HG02943 (cell line): ENCODE measurements at regions not wholly inside any gene's neighbourhood (a gene's known extent, or its start where the extent isn't known, plus 50 kb on each side); places are given as distances from the start of the nearest gene placed in this dataset.

Experiments
- ATAC-seq: cut with Tn5 transposase; IDR thresholded peaks from one replicate; pipeline ENCODE4 v1.9.1; 2021; ENCODE audit warnings: mild to moderate bottlenecking, low read depth, moderate library complexity; ENCODE audit not compliant: unreplicated experiment

- no peak for ATAC-seq
Observed at GRCh38 chr5:167029488-167029887, 1262.0 kb upstream of the WWC1 start.

GRCh38 chr5:167030500-167031120, 1260.8 kb upstream of the WWC1 start:
- no peak for ATAC-seq

GRCh38 chr5:167036585-167036984, 1254.9 kb upstream of the WWC1 start:
- ATAC-seq = no peak

DNA sequence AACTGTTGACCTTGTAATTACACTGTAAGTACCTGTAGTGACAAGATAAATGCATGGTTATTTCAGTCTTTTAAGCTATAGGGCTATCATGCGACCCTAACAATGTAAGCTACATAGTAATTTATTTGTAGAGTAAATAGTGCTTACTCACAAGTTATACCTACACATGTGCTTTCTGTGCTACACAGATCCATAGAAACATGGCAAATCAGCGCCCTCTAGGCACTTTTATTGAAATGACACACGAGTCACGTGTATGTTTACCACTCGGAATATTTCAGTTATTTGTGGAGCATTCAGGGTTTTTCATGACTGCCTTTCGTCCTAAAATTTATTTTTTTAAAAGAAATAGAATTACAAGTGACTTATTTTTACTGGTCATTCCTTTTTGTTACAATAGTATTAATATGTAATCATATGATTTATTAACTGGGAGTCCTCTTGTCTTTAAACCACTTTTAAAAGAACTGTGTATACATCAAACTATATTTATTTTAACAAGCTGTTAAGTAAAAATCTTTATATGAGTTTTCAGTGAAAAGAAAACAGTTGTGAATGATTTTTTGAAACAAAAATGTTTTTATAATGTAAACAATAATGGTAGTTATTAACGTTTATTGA, 1242.3 kb upstream of the WWC1 start:
- no peak for ATAC-seq

DNA sequence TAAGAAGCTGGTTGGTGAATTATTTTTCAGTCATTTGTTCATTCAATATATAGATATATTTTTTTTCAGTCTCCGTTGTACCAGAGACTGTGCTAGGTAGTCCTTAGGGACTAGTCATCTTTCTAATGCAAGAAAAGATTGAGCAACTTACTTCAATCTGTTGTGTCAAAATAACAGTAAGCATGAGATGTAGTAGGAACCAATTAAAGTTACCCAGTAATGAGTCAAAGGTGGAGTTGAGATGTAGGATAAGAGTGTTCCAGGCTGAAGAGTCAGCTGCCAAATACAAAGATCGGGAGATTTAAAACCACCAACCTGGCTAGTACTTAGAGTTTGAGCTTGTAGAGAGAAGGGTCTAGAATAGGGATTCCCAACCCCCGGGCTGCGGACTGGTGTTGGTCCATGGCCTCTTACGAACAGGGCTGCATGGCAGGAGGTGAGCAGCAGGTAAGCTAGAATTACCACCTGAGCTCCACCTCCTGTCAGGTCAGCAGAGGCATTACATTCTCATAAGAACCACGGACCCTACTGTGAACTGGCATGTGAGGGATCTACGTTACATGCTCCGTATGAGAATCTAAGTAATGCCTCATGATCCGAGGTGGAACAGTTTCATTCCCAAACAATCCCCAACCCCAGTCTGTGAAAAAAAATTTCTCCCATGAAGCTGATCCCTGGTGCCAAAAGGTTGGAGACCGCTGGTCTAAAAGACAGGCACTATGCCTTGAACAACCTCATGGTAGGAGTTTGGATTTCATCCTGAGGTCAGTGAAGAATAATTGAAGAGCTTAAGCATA, 1241.5 kb upstream of the WWC1 start:
- no peak for ATAC-seq

DNA sequence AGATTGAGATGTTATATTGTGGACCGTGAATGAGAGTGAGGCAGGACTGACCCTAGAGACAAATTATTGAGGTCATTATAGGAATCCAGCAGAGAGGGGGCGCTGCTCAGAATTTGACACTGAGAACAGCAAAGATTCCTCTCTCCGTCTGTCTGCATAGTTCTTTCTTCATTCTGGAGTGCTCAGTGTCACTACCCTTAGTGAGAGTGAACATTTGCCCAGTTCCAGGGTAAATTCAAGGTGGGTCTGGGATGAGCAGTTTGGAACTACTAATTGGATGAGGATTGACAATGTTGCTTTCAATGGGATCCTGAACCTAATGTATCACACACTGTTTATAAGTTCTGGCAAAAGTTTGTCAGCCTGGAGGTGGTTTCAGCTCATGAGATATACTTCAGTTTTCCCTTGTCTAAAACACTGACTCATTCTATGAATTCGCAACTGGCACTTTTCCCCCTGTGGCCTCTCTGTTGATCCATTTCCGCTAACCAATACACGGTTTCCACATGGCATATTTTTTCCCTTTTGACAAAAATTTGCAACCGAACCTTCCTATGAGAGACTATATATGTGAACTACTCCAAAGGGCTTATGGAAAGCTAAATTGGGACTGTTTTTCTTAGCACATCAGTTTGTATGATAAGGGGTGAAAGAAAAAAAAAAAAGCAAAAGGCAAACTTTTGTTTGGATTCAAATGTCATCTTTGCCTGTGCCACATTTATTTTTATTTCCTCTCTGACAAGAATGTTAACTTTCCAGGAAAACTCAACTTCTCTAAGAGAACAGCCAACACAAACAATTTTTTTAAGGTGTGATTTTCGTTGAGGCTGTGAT, 1240.7 kb upstream of the WWC1 start:
- ATAC-seq = no peak

- no peak for ATAC-seq
Observed at GRCh38 chr5:167051402-167051768, 1240.1 kb upstream of the WWC1 start.

DNA sequence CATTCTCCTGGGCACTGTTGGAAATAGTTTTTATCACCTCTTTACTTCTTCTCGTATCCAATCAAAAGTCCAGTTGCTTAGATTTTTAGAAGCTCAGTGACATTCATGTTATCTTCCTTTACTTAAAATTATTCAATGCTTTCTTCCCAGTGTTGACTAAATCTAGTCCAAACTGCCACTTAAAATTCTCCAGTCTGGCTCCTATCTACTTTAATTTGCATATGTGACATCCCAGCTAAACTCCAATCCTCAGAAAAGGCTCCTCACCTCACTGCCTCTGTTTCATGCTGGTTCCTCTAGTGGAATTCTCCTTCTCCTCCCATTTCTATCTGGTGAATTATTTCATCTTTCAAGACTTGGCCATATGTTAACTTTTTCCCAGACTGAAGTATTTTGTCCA, 1238.7 kb upstream of the WWC1 start:
- no peak for ATAC-seq

DNA sequence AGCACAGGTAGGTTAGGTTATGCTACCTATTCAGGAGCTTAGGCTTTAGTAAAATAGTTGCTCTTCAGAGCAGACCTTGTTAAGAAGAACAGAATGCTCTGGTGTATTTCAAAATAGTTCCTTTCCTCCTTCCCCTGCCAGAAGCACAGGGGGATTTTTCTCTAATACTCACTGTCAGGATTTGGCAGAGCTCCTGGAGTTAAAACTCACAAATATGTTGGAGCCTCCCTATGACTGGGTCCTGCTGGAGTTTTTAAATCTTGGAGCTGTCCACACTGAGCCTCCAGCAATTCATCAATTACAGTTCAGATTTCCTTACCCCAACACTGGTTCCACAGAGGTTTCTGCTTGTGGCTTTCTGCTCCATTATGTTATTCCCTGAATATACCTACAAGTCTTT, 1233.8 kb upstream of the WWC1 start:
- ATAC-seq = no peak

DNA sequence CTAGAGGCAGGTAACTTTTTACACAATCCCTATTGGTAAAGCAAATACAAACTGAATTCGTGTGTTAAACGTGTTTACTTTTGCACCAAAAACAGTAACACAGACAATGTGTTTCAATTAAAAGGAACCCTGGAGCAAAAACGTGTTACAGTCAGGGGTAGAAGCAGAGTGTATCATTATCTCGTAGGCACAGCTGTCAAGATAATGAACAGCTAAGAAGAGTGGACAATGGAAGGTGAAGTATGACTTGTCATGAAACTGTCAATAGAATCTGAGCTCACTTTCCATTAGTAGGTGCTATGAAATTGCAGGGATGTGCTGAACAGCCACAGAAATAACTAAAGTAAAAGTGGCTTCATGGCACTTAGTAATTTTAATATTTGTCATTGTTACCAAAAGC, 1229.8 kb upstream of the WWC1 start:
- no peak for ATAC-seq

DNA sequence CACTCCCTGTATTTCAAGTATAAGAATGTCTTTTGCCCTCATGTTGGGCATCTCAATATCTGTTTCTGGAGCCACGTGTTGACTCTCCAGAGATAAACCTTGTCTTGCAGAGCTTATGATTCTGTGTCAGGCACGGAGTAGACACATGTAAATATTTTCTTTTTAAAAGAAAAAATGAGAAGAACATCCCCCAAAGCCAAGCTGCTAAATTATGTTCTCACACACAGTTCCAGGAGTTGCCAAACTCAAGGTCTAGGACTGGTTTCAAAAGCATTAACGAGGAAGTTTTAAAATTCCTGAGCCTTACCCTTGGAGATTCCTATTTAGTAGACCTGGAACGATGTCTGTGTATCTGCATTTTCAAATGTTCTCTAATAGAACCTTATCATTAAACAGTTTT, 1228.3 kb upstream of the WWC1 start:
- no peak for ATAC-seq

DNA sequence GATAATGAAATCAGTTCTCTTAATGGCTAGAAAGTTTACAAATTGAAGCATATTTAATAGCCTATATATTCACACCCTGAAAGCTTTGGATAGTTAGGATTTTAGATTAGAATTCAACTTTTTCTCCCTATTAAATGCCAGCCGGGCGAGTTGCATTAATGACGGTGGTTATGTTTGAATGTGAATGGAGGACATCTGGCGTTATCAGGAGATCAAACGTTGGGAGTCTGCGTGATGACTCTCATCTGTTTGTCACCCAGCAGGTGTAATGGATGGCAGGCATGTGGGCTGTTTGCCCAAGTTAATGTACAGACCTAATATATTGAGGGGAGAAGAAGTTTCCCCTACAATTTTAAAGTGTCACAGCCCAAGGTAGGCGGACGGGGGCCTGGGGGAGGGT, 1227.7 kb upstream of the WWC1 start:
- no peak for ATAC-seq

- no peak for ATAC-seq
Observed at GRCh38 chr5:167064198-167064776, 1227.2 kb upstream of the WWC1 start.

DNA sequence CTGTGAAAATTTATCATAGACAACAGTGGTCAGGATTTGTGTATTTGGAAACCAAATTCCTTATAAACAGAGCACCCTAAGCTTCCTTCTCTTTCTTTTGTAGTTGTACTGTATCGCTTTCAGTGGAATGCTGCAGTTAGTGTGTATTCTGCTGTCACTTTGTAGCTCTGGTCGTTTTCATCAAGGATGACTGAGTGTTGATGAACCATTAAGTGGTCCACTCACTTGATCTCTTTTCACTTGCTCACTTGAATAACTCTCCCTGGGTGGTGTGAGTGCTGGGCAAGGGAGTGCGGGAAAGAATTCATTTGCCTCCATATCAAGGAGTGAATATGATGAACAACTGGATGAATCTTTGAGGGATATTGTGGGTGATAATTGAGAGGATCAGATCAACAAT, 1225.7 kb upstream of the WWC1 start:
- no peak for ATAC-seq

DNA sequence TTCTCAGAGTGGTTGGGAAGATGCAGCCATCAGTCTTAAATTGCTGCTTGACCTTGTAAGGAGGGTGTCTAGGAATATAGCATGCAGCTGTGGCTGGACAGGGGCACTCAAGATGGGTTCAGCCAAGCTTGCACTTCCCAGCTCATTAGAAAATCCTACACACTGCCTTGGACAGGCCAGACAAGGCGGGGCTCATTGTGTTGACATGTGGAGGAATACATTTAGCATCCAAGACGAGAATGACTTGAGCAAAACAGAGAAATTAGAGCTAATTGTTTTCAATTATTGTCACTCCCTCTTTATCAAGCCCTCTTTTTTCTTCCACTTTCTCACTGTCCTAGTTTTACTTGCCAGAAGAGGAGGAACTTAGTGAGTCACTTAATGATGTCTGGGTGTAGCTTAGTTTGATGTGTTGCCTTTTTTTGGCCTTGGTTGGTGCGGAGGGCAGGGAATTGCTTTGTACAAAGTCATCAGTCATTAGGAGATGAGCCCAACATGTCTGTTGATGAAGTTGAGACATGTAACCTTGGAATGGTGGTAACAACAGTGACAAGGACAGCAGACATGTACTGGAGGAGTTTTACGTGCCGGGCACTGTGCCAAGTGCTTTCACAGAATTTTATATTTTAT, 1219.3 kb upstream of the WWC1 start:
- no peak for ATAC-seq

GRCh38 chr5:167081561-167081960, 1209.9 kb upstream of the WWC1 start:
- ATAC-seq = no peak

- ATAC-seq = no peak
Observed at GRCh38 chr5:167096816-167097215, 1194.6 kb upstream of the WWC1 start.

DNA sequence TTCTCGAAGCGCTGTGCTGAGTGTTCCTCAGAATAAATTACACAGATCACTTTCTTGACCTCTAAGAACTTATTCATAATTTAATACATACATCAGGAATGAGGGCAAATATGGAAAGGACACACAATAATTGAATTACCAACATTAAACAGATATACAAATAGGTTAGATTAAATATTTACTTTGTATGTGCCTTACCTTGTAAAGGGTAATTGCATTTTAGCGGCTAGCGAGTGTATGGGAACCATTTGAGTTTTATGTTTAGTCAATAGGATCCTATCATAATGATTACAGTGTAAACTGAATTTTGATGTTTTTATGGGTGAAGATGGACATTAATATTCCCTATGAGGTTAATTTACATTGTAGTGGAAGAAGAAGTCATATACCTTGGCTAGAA, 1187.1 kb upstream of the WWC1 start:
- no peak for ATAC-seq

- no peak for ATAC-seq
Observed at GRCh38 chr5:167105941-167106340, 1185.5 kb upstream of the WWC1 start.

GRCh38 chr5:167107684-167108083, 1183.8 kb upstream of the WWC1 start:
- ATAC-seq = no peak
